HG02840 (cell line): ENCODE measurements at regions not wholly inside any gene's neighbourhood (a gene's known extent, or its start where the extent isn't known, plus 50 kb on each side); places are given as distances from the start of the nearest gene placed in this dataset.
"Not testable (repeated sequence)": the region's sequence is repeated elsewhere in the genome, so short reads cannot be mapped to it uniquely, and the experiment has no call there.

Source experiments
- ATAC-seq: cut with Tn5 transposase; IDR thresholded peaks from one replicate; pipeline ENCODE4 v1.9.1; 2021; ENCODE audit warnings: mild to moderate bottlenecking, moderate library complexity, moderate number of reproducible peaks; ENCODE audit not compliant: unreplicated experiment, low FRiP score

- no peak for ATAC-seq
Measured at GRCh38 chr17:14460516-14461226, 159.8 kb downstream of the HS3ST3B1 start.

GRCh38 chr17:14459955-14460354 is 159.1 kb downstream of the HS3ST3B1 start:
- no peak for ATAC-seq

GRCh38 chr17:14458724-14459123 is 157.8 kb downstream of the HS3ST3B1 start:
- no peak for ATAC-seq

GRCh38 chr17:14454746-14455145 is 153.9 kb downstream of the HS3ST3B1 start:
- ATAC-seq: no peak

- ATAC-seq: no peak
Measured at GRCh38 chr17:14452856-14453255, 152.0 kb downstream of the HS3ST3B1 start.

GRCh38 chr17:14451729-14452191 is 150.9 kb downstream of the HS3ST3B1 start:
- no peak for ATAC-seq

- ATAC-seq: no peak
Measured at GRCh38 chr17:14448818-14449217, 147.9 kb downstream of the HS3ST3B1 start.

GRCh38 chr17:14446825-14447224 is 145.9 kb downstream of the HS3ST3B1 start:
- ATAC-seq: no peak

GRCh38 chr17:14444915-14445314 is 144.0 kb downstream of the HS3ST3B1 start:
- no peak for ATAC-seq

GRCh38 chr17:14442798-14443528 is 142.1 kb downstream of the HS3ST3B1 start:
- no peak for ATAC-seq

- no peak for ATAC-seq
Measured at GRCh38 chr17:14437176-14437575, 136.3 kb downstream of the HS3ST3B1 start.

GRCh38 chr17:14436266-14436665 is 135.4 kb downstream of the HS3ST3B1 start:
- no peak for ATAC-seq

- no peak for ATAC-seq
Measured at GRCh38 chr17:14434506-14434905, 133.6 kb downstream of the HS3ST3B1 start.

GRCh38 chr17:14432079-14432478 is 131.2 kb downstream of the HS3ST3B1 start:
- no peak for ATAC-seq

- no peak for ATAC-seq
Measured at GRCh38 chr17:14429084-14429483, 128.2 kb downstream of the HS3ST3B1 start.

GRCh38 chr17:14428648-14429029 is 127.8 kb downstream of the HS3ST3B1 start:
- ATAC-seq: no peak

GRCh38 chr17:14427900-14428647 is 127.2 kb downstream of the HS3ST3B1 start:
- ATAC-seq: no peak

- ATAC-seq: not testable (repeated sequence)
Measured at GRCh38 chr17:14423156-14423555, 122.3 kb downstream of the HS3ST3B1 start.

- no peak for ATAC-seq
Measured at GRCh38 chr17:14417336-14417735, 116.5 kb downstream of the HS3ST3B1 start.

- no peak for ATAC-seq
Measured at GRCh38 chr17:14409292-14409691, 108.4 kb downstream of the HS3ST3B1 start.

- ATAC-seq: no peak
Measured at GRCh38 chr17:14407541-14407940, 106.7 kb downstream of the HS3ST3B1 start.
